PC-3 (cell line): ENCODE measurements at regions not wholly inside any gene's neighbourhood (a gene's known extent, or its start where the extent isn't known, plus 50 kb on each side); places are given as distances from the start of the nearest gene placed in this dataset.

ENCODE experiments used
- ATAC-seq: fragments of 200-7000 bp; cut with Tn5 transposase; 2 replicates; pipeline ENCODE4 v1.9.1; 2020; ENCODE audit warnings: mild to moderate bottlenecking, moderate library complexity
- BruUV-seq: library from RNA; stranded (reverse); fragments of 400-500 nt; replicated peaks from 2 replicates; lab custom pipeline; 2021; lab: Mats Ljungman, UMichigan
- CTCF ChIA-PET: fragments of 300-600 bp; sonication (Branson Sonifier 250); formaldehyde crosslinking; loops from one replicate; lab custom pipeline; 2022; ENCODE audit warnings: antibody characterized with exemption; lab: Charles Lee
- POLR2A ChIA-PET: fragments of 300-600 bp; sonication (Branson Sonifier 250); formaldehyde crosslinking; loops from one replicate; lab custom pipeline; 2022; ENCODE audit warnings: antibody characterized with exemption; ENCODE audit not compliant: unreplicated experiment; lab: Charles Lee
- DNase-seq: peaks from one replicate; pipeline ENCODE4 v3.0.0-alpha.2; 2015
- H2AFZ ChIP-seq: fragments of 300-600 bp; sonication (generic); 2 replicates; pipeline ENCODE4 v1.6.0; 2016; ENCODE audit warnings: antibody characterized with exemption, low read length
- H3F3A ChIP-seq: fragments of 300-600 bp; sonication (generic); one replicate; pipeline ENCODE4 v1.6.0; 2017; ENCODE audit warnings: antibody characterized with exemption, low read length, control low read depth, mild to moderate bottlenecking; ENCODE audit not compliant: unreplicated experiment
- H3K27ac ChIP-seq: fragments of 300-600 bp; sonication (generic); 2 replicates; pipeline ENCODE4 v1.5.1; 2016; ENCODE audit warnings: mild to moderate bottlenecking, low read length
- H3K27me3 ChIP-seq: fragments of 300-600 bp; sonication (generic); 2 replicates; pipeline ENCODE4 v1.6.1; 2016; ENCODE audit warnings: low read length, mixed read lengths
- H3K36me3 ChIP-seq: fragments of 300-600 bp; sonication (generic); 2 replicates; pipeline ENCODE4 v1.6.1; 2016; ENCODE audit warnings: low read depth, mixed run types, low read length, mixed read lengths
- H3K4me1 ChIP-seq: fragments of 300-600 bp; sonication (generic); 2 replicates; pipeline ENCODE4 v1.5.1; 2016; ENCODE audit warnings: low read length; ENCODE audit not compliant: insufficient read depth
- H3K4me2 ChIP-seq: fragments of 300-600 bp; sonication (generic); 2 replicates; pipeline ENCODE4 v1.6.0; 2016; ENCODE audit warnings: low read length
- H3K4me3 ChIP-seq: fragments of 300-600 bp; sonication (generic); 2 replicates; pipeline ENCODE4 v1.5.1; 2016; ENCODE audit warnings: mild to moderate bottlenecking, low read length, mixed read lengths
- H3K79me2 ChIP-seq: fragments of 300-600 bp; sonication (generic); 2 replicates; pipeline ENCODE4 v1.6.1; 2017; ENCODE audit warnings: low read length, mixed read lengths
- H3K9ac ChIP-seq: fragments of 300-600 bp; sonication (generic); 2 replicates; pipeline ENCODE4 v1.6.0; 2016; ENCODE audit warnings: mild to moderate bottlenecking, low read length
- H3K9me2 ChIP-seq: fragments of 300-600 bp; sonication (generic); replicated peaks from 2 replicates; pipeline ENCODE4 v1.6.1; 2016; ENCODE audit warnings: mixed run types, low read length, mixed read lengths
- H3K9me3 ChIP-seq: fragments of 300-600 bp; sonication (generic); 2 replicates; pipeline ENCODE4 v1.6.1; 2016; ENCODE audit warnings: low read length, mixed read lengths
- H4K20me1 ChIP-seq: fragments of 300-600 bp; sonication (generic); 2 replicates; pipeline ENCODE4 v1.6.1; 2016; ENCODE audit warnings: low read length, mixed read lengths
- CTCF ChIP-seq: fragments of 300-600 bp; sonication (generic); conservative IDR thresholded peaks from 2 replicates; pipeline ENCODE4 v1.5.1; 2017; ENCODE audit warnings: antibody characterized with exemption, low read depth, mild to moderate bottlenecking, low read length
- EZH2 ChIP-seq: fragments of 300-600 bp; sonication (generic); IDR thresholded peaks from one replicate; pipeline ENCODE4 v1.6.1; 2017; ENCODE audit warnings: antibody characterized with exemption, mild to moderate bottlenecking, low read length; ENCODE audit not compliant: unreplicated experiment
- EZH2phosphoT487 ChIP-seq: fragments of 300-600 bp; sonication (generic); IDR thresholded peaks from 2 replicates; pipeline ENCODE4 v1.6.1; 2018; ENCODE audit warnings: mild to moderate bottlenecking, antibody characterized with exemption, low read length, borderline replicate concordance
- intact Hi-C: fragments of 100-400 bp; cut with micrococcal nuclease; formaldehyde crosslinking; loops from 2 replicates; pipeline ENCODE4 v1.9.0; 2023

- Histone ChIP-seq H3K79me2 (no peaks in the 10 kb centered on the region), H2AFZ (no peak overlapping the region), H3K9me2 (no peaks in the 10 kb centered on the region), H3K27ac (no peak overlapping the region), H3F3A (no peaks in the 10 kb centered on the region), H3K9me3 (no peaks in the 10 kb centered on the region), H3K4me3 (no peak overlapping the region), H3K4me1 (no peaks in the 10 kb centered on the region), H3K4me2 (no peak overlapping the region), H3K36me3 (no peaks in the 10 kb centered on the region), H3K27me3 (no peaks in the 10 kb centered on the region), H4K20me1 (no peaks in the 10 kb centered on the region), H3K9ac (no peak overlapping the region)
- intact Hi-C loops, result no loop called here
- no TSS peak for BruUV-seq
- no peak for TF ChIP-seq EZH2
- no peak for TF ChIP-seq CTCF
- TF ChIP-seq EZH2phosphoT487, result no peak
- CTCF ChIA-PET, result no interaction called here
- DNase-seq, result no peak
- ATAC-seq, result no peak
- POLR2A ChIA-PET, result no interaction called here
Measured at GRCh38 chr3:31422237-31422636, 110.5 kb upstream of the STT3B start.

GRCh38 chr3:31423482-31423881 lies 109.2 kb upstream of the STT3B start:
- H3K4me2 ChIP-seq, result no peak overlapping the region
- H3K79me2 ChIP-seq, result no peaks in the 10 kb centered on the region
- DNase-seq (no peak), ATAC-seq (no peak)
- no TSS peak for BruUV-seq
- no peaks in the 10 kb centered on the region for H3K9me3 ChIP-seq
- H3K9me2 ChIP-seq, result no peaks in the 10 kb centered on the region
- CTCF ChIA-PET, result no interaction called here
- no peak overlapping the region for H3K27ac ChIP-seq
- no peak overlapping the region for H3K4me3 ChIP-seq
- no peak overlapping the region for H2AFZ ChIP-seq
- H3F3A ChIP-seq, result no peaks in the 10 kb centered on the region
- no peaks in the 10 kb centered on the region for H3K27me3 ChIP-seq
- POLR2A ChIA-PET, result no interaction called here
- TF ChIP-seq EZH2phosphoT487, result no peak
- no peaks in the 10 kb centered on the region for H3K36me3 ChIP-seq
- intact Hi-C loops, result no loop called here
- no peaks in the 10 kb centered on the region for H4K20me1 ChIP-seq
- no peaks in the 10 kb centered on the region for H3K4me1 ChIP-seq
- H3K9ac ChIP-seq, result no peak overlapping the region

- H3K4me3 ChIP-seq, result no peak overlapping the region
- no TSS peak for BruUV-seq
- H3F3A ChIP-seq, result no peaks in the 10 kb centered on the region
- no peak overlapping the region for H3K27ac ChIP-seq
- TF ChIP-seq EZH2 (no peak), EZH2phosphoT487 (no peak), CTCF (no peak)
- H3K9me2 ChIP-seq, result no peaks in the 10 kb centered on the region
- no peak for ATAC-seq
- ChIA-PET CTCF (no interaction called here), POLR2A (no interaction called here)
- H3K9me3 ChIP-seq, result no peaks in the 10 kb centered on the region
- no peaks in the 10 kb centered on the region for H3K27me3 ChIP-seq
- H3K36me3 ChIP-seq, result no peaks in the 10 kb centered on the region
- DNase-seq, result no peak
- H4K20me1 ChIP-seq, result no peaks in the 10 kb centered on the region
- no peak overlapping the region for H2AFZ ChIP-seq
- no peak overlapping the region for H3K4me2 ChIP-seq
- H3K79me2 ChIP-seq, result no peaks in the 10 kb centered on the region
- intact Hi-C loops, result no loop called here
- no peaks in the 10 kb centered on the region for H3K4me1 ChIP-seq
- no peak overlapping the region for H3K9ac ChIP-seq
Measured at GRCh38 chr3:31425401-31425800, 107.3 kb upstream of the STT3B start.
